ENCODE measurements at regions not wholly inside any gene's neighbourhood (a gene's known extent, or its start where the extent isn't known, plus 50 kb on each side); places are given as distances from the start of the nearest gene placed in this dataset.

DNA sequence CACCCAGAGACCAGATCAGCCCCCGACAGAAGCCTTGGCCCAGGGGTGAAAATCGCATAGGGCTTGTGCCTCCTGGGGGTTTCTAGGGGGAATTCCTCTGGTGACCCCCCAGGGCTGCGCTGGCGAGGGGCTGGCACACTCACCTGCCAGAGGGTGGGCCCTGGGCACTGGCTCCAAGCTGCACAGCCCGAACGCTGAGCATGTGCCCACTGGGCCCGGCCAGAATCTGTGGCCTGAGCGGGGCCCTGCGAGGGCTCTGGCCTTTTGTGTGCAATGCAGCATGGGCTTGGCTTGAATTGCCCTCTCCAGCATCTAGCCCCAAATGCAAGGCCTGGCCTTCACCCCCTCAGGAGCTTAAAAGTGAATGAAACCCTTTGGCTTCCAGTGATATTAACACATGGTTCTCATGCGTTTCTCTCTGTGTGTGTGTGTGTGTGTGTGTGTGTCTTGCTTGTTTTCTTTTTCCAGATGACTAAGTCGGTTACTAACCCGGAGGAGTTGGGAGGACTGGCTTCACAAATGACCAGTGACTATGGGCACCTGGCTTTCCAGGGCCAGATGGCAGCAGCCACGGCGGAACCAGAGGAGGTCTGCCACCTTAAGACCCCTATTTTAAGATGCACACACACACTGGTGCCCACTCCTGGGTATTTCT, 259.1 kb upstream of the TPM1 start:
- TF ChIP-seq, protein P1, sequence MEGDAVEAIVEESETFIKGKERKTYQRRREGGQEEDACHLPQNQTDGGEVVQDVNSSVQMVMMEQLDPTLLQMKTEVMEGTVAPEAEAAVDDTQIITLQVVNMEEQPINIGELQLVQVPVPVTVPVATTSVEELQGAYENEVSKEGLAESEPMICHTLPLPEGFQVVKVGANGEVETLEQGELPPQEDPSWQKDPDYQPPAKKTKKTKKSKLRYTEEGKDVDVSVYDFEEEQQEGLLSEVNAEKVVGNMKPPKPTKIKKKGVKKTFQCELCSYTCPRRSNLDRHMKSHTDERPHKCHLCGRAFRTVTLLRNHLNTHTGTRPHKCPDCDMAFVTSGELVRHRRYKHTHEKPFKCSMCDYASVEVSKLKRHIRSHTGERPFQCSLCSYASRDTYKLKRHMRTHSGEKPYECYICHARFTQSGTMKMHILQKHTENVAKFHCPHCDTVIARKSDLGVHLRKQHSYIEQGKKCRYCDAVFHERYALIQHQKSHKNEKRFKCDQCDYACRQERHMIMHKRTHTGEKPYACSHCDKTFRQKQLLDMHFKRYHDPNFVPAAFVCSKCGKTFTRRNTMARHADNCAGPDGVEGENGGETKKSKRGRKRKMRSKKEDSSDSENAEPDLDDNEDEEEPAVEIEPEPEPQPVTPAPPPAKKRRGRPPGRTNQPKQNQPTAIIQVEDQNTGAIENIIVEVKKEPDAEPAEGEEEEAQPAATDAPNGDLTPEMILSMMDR (IDR thresholded peaks at IDR 0.05; ENCODE audit: poor library complexity, severe bottlenecking): no peak
- no peak for TF ChIP-seq RAD21 (conservative IDR thresholded peaks at IDR 0.05)
- TF ChIP-seq POLR2AphosphoS5 (IDR thresholded peaks at IDR 0.05): no peak
- TF ChIP-seq, protein P2, sequence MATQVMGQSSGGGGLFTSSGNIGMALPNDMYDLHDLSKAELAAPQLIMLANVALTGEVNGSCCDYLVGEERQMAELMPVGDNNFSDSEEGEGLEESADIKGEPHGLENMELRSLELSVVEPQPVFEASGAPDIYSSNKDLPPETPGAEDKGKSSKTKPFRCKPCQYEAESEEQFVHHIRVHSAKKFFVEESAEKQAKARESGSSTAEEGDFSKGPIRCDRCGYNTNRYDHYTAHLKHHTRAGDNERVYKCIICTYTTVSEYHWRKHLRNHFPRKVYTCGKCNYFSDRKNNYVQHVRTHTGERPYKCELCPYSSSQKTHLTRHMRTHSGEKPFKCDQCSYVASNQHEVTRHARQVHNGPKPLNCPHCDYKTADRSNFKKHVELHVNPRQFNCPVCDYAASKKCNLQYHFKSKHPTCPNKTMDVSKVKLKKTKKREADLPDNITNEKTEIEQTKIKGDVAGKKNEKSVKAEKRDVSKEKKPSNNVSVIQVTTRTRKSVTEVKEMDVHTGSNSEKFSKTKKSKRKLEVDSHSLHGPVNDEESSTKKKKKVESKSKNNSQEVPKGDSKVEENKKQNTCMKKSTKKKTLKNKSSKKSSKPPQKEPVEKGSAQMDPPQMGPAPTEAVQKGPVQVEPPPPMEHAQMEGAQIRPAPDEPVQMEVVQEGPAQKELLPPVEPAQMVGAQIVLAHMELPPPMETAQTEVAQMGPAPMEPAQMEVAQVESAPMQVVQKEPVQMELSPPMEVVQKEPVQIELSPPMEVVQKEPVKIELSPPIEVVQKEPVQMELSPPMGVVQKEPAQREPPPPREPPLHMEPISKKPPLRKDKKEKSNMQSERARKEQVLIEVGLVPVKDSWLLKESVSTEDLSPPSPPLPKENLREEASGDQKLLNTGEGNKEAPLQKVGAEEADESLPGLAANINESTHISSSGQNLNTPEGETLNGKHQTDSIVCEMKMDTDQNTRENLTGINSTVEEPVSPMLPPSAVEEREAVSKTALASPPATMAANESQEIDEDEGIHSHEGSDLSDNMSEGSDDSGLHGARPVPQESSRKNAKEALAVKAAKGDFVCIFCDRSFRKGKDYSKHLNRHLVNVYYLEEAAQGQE (IDR thresholded peaks at IDR 0.05; ENCODE audit: borderline replicate concordance): no peak
